ENCODE measurements at regions not wholly inside any gene's neighbourhood (a gene's known extent, or its start where the extent isn't known, plus 50 kb on each side); places are given as distances from the start of the nearest gene placed in this dataset.

GRCh38 chr5:45094876-45095440 is 286.2 kb downstream of the MRPS30 start (continued):
- no peak for TF ChIP-seq ZNF449 (tag by site-specific recombination; IDR thresholded peaks at IDR 0.05)
- no peak for TF ChIP-seq ZBTB8A (tag by site-specific recombination; IDR thresholded peaks at IDR 0.05)
- no peak for TF ChIP-seq ZNF404 (tag by site-specific recombination; IDR thresholded peaks at IDR 0.05)
- no peak for TF ChIP-seq ZNF777 (tag by site-specific recombination; IDR thresholded peaks at IDR 0.05; ENCODE audit: borderline replicate concordance)
- no peak for TF ChIP-seq ZNF211 (tag by site-specific recombination; IDR thresholded peaks at IDR 0.05; ENCODE audit: low read depth)
- TF ChIP-seq KLF7 (tag by site-specific recombination; IDR thresholded peaks at IDR 0.05; ENCODE audit: borderline replicate concordance): no peak
- TF ChIP-seq ZNF529 (tag by site-specific recombination; IDR thresholded peaks at IDR 0.05; ENCODE audit: insufficient replicate concordance): no peak
- no peak for TF ChIP-seq ZNF623 (tag by site-specific recombination; IDR thresholded peaks at IDR 0.05)
- no peak for TF ChIP-seq ZNF426 (tag by site-specific recombination; IDR thresholded peaks at IDR 0.05)
- no peak for TF ChIP-seq ZNF664 (tag by site-specific recombination; IDR thresholded peaks at IDR 0.05)

- ChIA-PET CTCF (no interaction called here), POLR2A (no interaction called here)
- TF ChIP-seq MZF1 (tag by site-specific recombination; IDR thresholded peaks at IDR 0.05; ENCODE audit: borderline replicate concordance): no peak
- TF ChIP-seq ZNF785 (tag by site-specific recombination; IDR thresholded peaks at IDR 0.05): no peak
- TF ChIP-seq ZNF121 (tag by site-specific recombination; IDR thresholded peaks at IDR 0.05): no peak
- no peak for TF ChIP-seq PRDM2 (tag by site-specific recombination; IDR thresholded peaks at IDR 0.05; ENCODE audit: borderline replicate concordance)
- TF ChIP-seq OVOL3 (tag by site-specific recombination; IDR thresholded peaks at IDR 0.05): no peak
- H3K4me3 ChIP-seq (ENCODE audit: low read depth, low read length): no peak overlapping the region
- no peaks in the 10 kb centered on the region; the same call in 1 of the 2 replicates for H3K9me3 ChIP-seq (ENCODE audit: control insufficient read depth, insufficient read depth, low read depth, low read length)
- H3K4me1 ChIP-seq (ENCODE audit: control insufficient read depth, insufficient read depth, low read length): no peaks in the 10 kb centered on the region
- H3K36me3 ChIP-seq (ENCODE audit: control insufficient read depth in 2 of 2, insufficient read depth in 1 of 2, low read length in 2 of 2): no peaks in the 10 kb centered on the region
- H3K27ac ChIP-seq (ENCODE audit: extremely low read depth, low read depth, low read length): no peak overlapping the region
These were observed 289.7 kb downstream of the MRPS30 start for GRCh38 chr5:45098483-45098882.

- Histone ChIP-seq H3K4me3 (ENCODE audit: low read depth, low read length) (no peak overlapping the region), H3K36me3 (ENCODE audit: control insufficient read depth in 2 of 2, insufficient read depth in 1 of 2, low read length in 2 of 2) (no peaks in the 10 kb centered on the region), H3K9me3 (ENCODE audit: control insufficient read depth, insufficient read depth, low read depth, low read length) (no peaks in the 10 kb centered on the region; the same call in 1 of the 2 replicates), H3K27ac (ENCODE audit: extremely low read depth, low read depth, low read length) (no peak overlapping the region), H3K4me1 (ENCODE audit: control insufficient read depth, insufficient read depth, low read length) (no peaks in the 10 kb centered on the region)
- ChIA-PET CTCF (no interaction called here), POLR2A (no interaction called here)
- TF ChIP-seq ZNF398 (tag by site-specific recombination; IDR thresholded peaks at IDR 0.05): no peak
- no peak for TF ChIP-seq ZBTB49 (tag by site-specific recombination; IDR thresholded peaks at IDR 0.05; ENCODE audit: low read depth)
- TF ChIP-seq ZBTB6 (tag by site-specific recombination; IDR thresholded peaks at IDR 0.05): no peak
- TF ChIP-seq IKZF3 (tag by site-specific recombination; IDR thresholded peaks at IDR 0.05): no peak
- TF ChIP-seq ZNF133 (tag by site-specific recombination; IDR thresholded peaks at IDR 0.05): no peak
- TF ChIP-seq ZFHX2 (tag by site-specific recombination; conservative IDR thresholded peaks at IDR 0.05): no peak
These were observed 292.4 kb downstream of the MRPS30 start for GRCh38 chr5:45101146-45101545.

Data from HEK293 (cell line).